Neural crest cell (in vitro differentiated cells): ENCODE measurements at regions not wholly inside any gene's neighbourhood (a gene's known extent, or its start where the extent isn't known, plus 50 kb on each side); places are given as distances from the start of the nearest gene placed in this dataset.
"Not testable (repeated sequence)": the region's sequence is repeated elsewhere in the genome, so short reads cannot be mapped to it uniquely, and the experiment has no call there.

Source experiments
- DNase-seq: peaks from one replicate; pipeline ENCODE4 v3.0.0; 2021; ENCODE audit warnings: low read depth, mixed read lengths, low spot score
- H3K27ac Mint-ChIP-seq: one replicate; pipeline ENCODE4 v1.8.0; 2021; ENCODE audit warnings: mild to moderate bottlenecking, mixed read lengths; ENCODE audit not compliant: unreplicated experiment
- H3K27me3 Mint-ChIP-seq: 2 replicates; pipeline ENCODE4 v1.8.0; 2021; ENCODE audit warnings: low read depth, mild to moderate bottlenecking, mixed read lengths
- H3K36me3 Mint-ChIP-seq: 2 replicates; pipeline ENCODE4 v1.8.0; 2021; ENCODE audit warnings: low read depth, mild to moderate bottlenecking, mixed read lengths
- H3K4me1 Mint-ChIP-seq: 2 replicates; pipeline ENCODE4 v1.8.0; 2021; ENCODE audit warnings: mixed read lengths
- H3K4me3 Mint-ChIP-seq: one replicate; pipeline ENCODE4 v1.8.0; 2021; ENCODE audit warnings: mild to moderate bottlenecking, mixed read lengths
- H3K9me3 Mint-ChIP-seq: 2 replicates; pipeline ENCODE4 v1.8.0; 2021; ENCODE audit warnings: mixed read lengths
- CTCF ChIP-seq: fragments of 200-600 bp; sonication (generic); conservative IDR thresholded peaks from 2 replicates; pipeline ENCODE4 v1.5.0; 2021; ENCODE audit warnings: antibody characterized with exemption, mild to moderate bottlenecking

GRCh38 chr2:175807031-175807873 lies 194.8 kb downstream of the LNPK start:
- Mint-ChIP-seq H3K4me1 (peaks cover 11% of the 10 kb centered on the region), H3K4me3 (no peak overlapping the region)
- no peak for TF ChIP-seq CTCF

GRCh38 chr2:175806570-175806969 lies 195.5 kb downstream of the LNPK start:
- peaks cover 11% of the 10 kb centered on the region for H3K4me1 Mint-ChIP-seq
- no peak for TF ChIP-seq CTCF
- H3K9me3 Mint-ChIP-seq, result no peaks in the 10 kb centered on the region
- H3K27ac Mint-ChIP-seq, result no peak overlapping the region
- H3K27me3 Mint-ChIP-seq, result no peaks in the 10 kb centered on the region
- DNase-seq, result no peak
- no peaks in the 10 kb centered on the region for H3K36me3 Mint-ChIP-seq
- no peak overlapping the region for H3K4me3 Mint-ChIP-seq

More at GRCh38 chr2:175807031-175807873, 194.8 kb downstream of the LNPK start:
- H3K36me3 Mint-ChIP-seq, result no peaks in the 10 kb centered on the region
- no peak overlapping the region for H3K27ac Mint-ChIP-seq
- no peak for DNase-seq
- H3K9me3 Mint-ChIP-seq, result no peaks in the 10 kb centered on the region
- H3K27me3 Mint-ChIP-seq, result no peaks in the 10 kb centered on the region

- TF ChIP-seq CTCF, result no peak
- peaks cover 11% of the 10 kb centered on the region for H3K4me1 Mint-ChIP-seq
- no peak overlapping the region for H3K27ac Mint-ChIP-seq
- no peaks in the 10 kb centered on the region for H3K27me3 Mint-ChIP-seq
- H3K36me3 Mint-ChIP-seq, result no peaks in the 10 kb centered on the region
- DNase-seq, result no peak
- H3K9me3 Mint-ChIP-seq, result no peaks in the 10 kb centered on the region
- H3K4me3 Mint-ChIP-seq, result no peak overlapping the region
Measured at GRCh38 chr2:175806125-175806490, 196.0 kb downstream of the LNPK start.

GRCh38 chr2:175805442-175806124 lies 196.5 kb downstream of the LNPK start:
- no peaks in the 10 kb centered on the region for H3K36me3 Mint-ChIP-seq
- TF ChIP-seq CTCF, result no peak
- no peaks in the 10 kb centered on the region for H3K27me3 Mint-ChIP-seq
- no peaks in the 10 kb centered on the region for H3K9me3 Mint-ChIP-seq
- peaks cover 11% of the 10 kb centered on the region for H3K4me1 Mint-ChIP-seq
- no peak for DNase-seq
- no peak overlapping the region for H3K4me3 Mint-ChIP-seq
- no peak overlapping the region for H3K27ac Mint-ChIP-seq

GRCh38 chr2:175804122-175804521 lies 197.9 kb downstream of the LNPK start:
- no peak for TF ChIP-seq CTCF
- Mint-ChIP-seq H3K4me3 (no peak overlapping the region), H3K9me3 (no peaks in the 10 kb centered on the region), H3K27me3 (no peaks in the 10 kb centered on the region), H3K36me3 (no peaks in the 10 kb centered on the region), H3K27ac (no peak overlapping the region), H3K4me1 (peaks cover 11% of the 10 kb centered on the region)
- DNase-seq, result no peak

- H3K9me3 Mint-ChIP-seq, result peaks cover 13% of the 10 kb centered on the region
- not testable (repeated sequence) for DNase-seq, H3K4me3 Mint-ChIP-seq, H3K27ac Mint-ChIP-seq, H3K27me3 Mint-ChIP-seq, H3K4me1 Mint-ChIP-seq, H3K36me3 Mint-ChIP-seq
Measured at GRCh38 chr2:175796422-175796821, 205.6 kb downstream of the LNPK start.
